NB4 (cell line): ENCODE measurements at regions not wholly inside any gene's neighbourhood (a gene's known extent, or its start where the extent isn't known, plus 50 kb on each side); places are given as distances from the start of the nearest gene placed in this dataset.

Source experiments
- MYC ChIP-seq: IDR thresholded peaks from 2 replicates; pipeline ENCODE4 v1.6.1; 2011; ENCODE audit warnings: low read depth, low read length
- POLR2A ChIP-seq: IDR thresholded peaks from 2 replicates; pipeline ENCODE4 v1.6.1; 2011; ENCODE audit warnings: mild to moderate bottlenecking; ENCODE audit not compliant: insufficient read length; ENCODE audit errors: extremely low read depth
- TF ChIP-seq, protein P1 (sequence below): IDR thresholded peaks from one replicate; pipeline ENCODE4 v1.5.1; 2012; ENCODE audit warnings: low read depth, low read length

DNA sequence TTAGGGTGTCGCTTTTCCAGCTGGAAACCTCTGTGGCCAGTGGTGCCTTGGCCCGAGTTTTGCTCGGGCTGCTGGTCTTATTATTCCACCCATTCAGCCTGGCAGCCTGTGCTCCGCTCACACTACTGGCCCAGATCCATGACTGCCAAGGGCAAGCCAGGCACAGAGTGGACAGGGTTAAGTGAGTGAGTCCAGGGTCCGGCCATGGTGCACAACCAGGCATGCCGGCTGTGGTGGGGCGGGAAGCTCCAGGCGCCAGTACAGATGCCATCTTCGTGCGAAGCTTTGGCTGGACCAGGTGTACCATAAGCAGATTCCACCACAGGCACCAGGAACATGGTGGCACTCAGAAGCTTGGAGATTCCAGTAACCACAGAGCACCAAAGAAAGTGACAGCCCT lies 580.2 kb upstream of the FAM174A start:
- TF ChIP-seq, protein P1, sequence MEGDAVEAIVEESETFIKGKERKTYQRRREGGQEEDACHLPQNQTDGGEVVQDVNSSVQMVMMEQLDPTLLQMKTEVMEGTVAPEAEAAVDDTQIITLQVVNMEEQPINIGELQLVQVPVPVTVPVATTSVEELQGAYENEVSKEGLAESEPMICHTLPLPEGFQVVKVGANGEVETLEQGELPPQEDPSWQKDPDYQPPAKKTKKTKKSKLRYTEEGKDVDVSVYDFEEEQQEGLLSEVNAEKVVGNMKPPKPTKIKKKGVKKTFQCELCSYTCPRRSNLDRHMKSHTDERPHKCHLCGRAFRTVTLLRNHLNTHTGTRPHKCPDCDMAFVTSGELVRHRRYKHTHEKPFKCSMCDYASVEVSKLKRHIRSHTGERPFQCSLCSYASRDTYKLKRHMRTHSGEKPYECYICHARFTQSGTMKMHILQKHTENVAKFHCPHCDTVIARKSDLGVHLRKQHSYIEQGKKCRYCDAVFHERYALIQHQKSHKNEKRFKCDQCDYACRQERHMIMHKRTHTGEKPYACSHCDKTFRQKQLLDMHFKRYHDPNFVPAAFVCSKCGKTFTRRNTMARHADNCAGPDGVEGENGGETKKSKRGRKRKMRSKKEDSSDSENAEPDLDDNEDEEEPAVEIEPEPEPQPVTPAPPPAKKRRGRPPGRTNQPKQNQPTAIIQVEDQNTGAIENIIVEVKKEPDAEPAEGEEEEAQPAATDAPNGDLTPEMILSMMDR: no peak
- no peak for TF ChIP-seq MYC
- TF ChIP-seq POLR2A: no peak
